K562 (cell line): ENCODE measurements at regions not wholly inside any gene's neighbourhood (a gene's known extent, or its start where the extent isn't known, plus 50 kb on each side); places are given as distances from the start of the nearest gene placed in this dataset.

Source experiments
- ATAC-seq: fragments of 200-7000 bp; cut with Tn5 transposase; 3 replicates; pipeline ENCODE4 v1.9.1; 2020; ENCODE audit warnings: moderate library complexity
- BruUV-seq: library from RNA; stranded (reverse); fragments of 400-500 nt; replicated peaks from 2 replicates; lab custom pipeline; 2021; lab: Mats Ljungman, UMichigan
- CTCF ChIA-PET: fragments of 300-600 bp; formaldehyde crosslinking; extraction: SDS; loops from one replicate; lab custom pipeline; 2021; ENCODE audit warnings: low intra/inter-chr PET ratio; lab: Yijun Ruan, JAX
- POLR2A ChIA-PET: fragments of 300-600, 350-650 bp; sonication (Branson Sonifier 250); formaldehyde crosslinking; extraction: SDS; loops from one replicate; lab custom pipeline; 2021; ENCODE audit warnings: antibody characterized with exemption, inconsistent platforms; lab: Yijun Ruan, JAX
- DNase-seq, 4 experiments: peaks; one replicate each; pipeline versions ENCODE4 v3.0.0 to v3.0.0-alpha.2; 2011 to 2018; ENCODE audit warnings: low spot score in 3 of 4, mixed read lengths in 3 of 4; ENCODE audit errors: extremely low read depth in 1 of 4
- FAIRE-seq: peaks from 2 replicates; lab custom pipeline; 2011; peaks lifted over from hg19 to GRCh38; lab: Jason Lieb, UNC
- H2AFZ ChIP-seq: 2 replicates; pipeline ENCODE4 v1.6.0; 2011; ENCODE audit warnings: low read depth, low read length, control low read depth, inconsistent platforms
- H3K27ac ChIP-seq: fragments of 200-600 bp; 3 replicates; pipeline ENCODE4 v1.8.0; 2011; ENCODE audit warnings: low read depth, mild to moderate bottlenecking, control low read depth, inconsistent platforms, low read length, moderate library complexity, mixed read lengths; ENCODE audit errors: extremely low read depth
- H3K27me3 ChIP-seq, 2 experiments: fragments of 300-600 bp in 1 of 2; 2 replicates in 1 of 2; 3 replicates in 1 of 2; pipeline versions ENCODE4 v1.6.0 to v1.8.0; 2011; ENCODE audit warnings: inconsistent platforms in 2 of 2, low read length in 2 of 2, mild to moderate bottlenecking in 1 of 2, mixed read lengths in 1 of 2, moderate library complexity in 1 of 2; ENCODE audit not compliant: control insufficient read depth in 2 of 2, insufficient read depth in 2 of 2
- H3K36me3 ChIP-seq: fragments of 300-600 bp; 3 replicates; pipeline ENCODE4 v1.8.0; 2011; ENCODE audit warnings: mild to moderate bottlenecking, low read length, inconsistent platforms; ENCODE audit not compliant: control insufficient read depth, insufficient read depth
- H3K4me1 ChIP-seq, 2 experiments: fragments of 200-600 bp in 1 of 2; replicated peaks in 1 of 2; 2 replicates in 1 of 2; 3 replicates in 1 of 2; pipeline versions ENCODE4 v1.5.1 to v1.8.0; 2011; ENCODE audit warnings: inconsistent platforms in 2 of 2, low read length in 2 of 2, mild to moderate bottlenecking in 1 of 2, mixed read lengths in 1 of 2, moderate library complexity in 1 of 2; ENCODE audit not compliant: control insufficient read depth in 2 of 2, insufficient read depth in 2 of 2
- H3K4me2 ChIP-seq: 2 replicates; pipeline ENCODE4 v1.6.1; 2011; ENCODE audit warnings: low read length, control low read depth, inconsistent platforms, mixed read lengths; ENCODE audit not compliant: insufficient read depth
- H3K4me3 ChIP-seq: fragments of 200-600 bp; sonication (generic), shearing (Covaris generic); 2 replicates; pipeline ENCODE4 v1.5.1; 2016; ENCODE audit warnings: control low read depth, inconsistent platforms
- H3K79me2 ChIP-seq: fragments of 200-600 bp; 3 replicates; pipeline ENCODE4 v1.8.0; 2011; ENCODE audit warnings: low read length, inconsistent platforms; ENCODE audit not compliant: control insufficient read depth, insufficient read depth
- H3K9ac ChIP-seq, 2 experiments: 2 replicates each; pipeline versions ENCODE4 v1.6.0 to v1.6.1; 2011; ENCODE audit warnings: low read depth in 2 of 2, low read length in 2 of 2, control low read depth in 1 of 2, inconsistent platforms in 1 of 2, mild to moderate bottlenecking in 1 of 2, mixed read lengths in 1 of 2; ENCODE audit not compliant: insufficient read depth in 1 of 2
- H3K9me1 ChIP-seq: one replicate; pipeline ENCODE4 v1.6.0; 2011; ENCODE audit warnings: inconsistent platforms, mild to moderate bottlenecking, low read length, moderate library complexity; ENCODE audit not compliant: control insufficient read depth, insufficient read depth
- H3K9me3 ChIP-seq: replicated peaks from 2 replicates; pipeline ENCODE4 v1.5.1; 2011; ENCODE audit warnings: low read depth, low read length, inconsistent platforms; ENCODE audit not compliant: control insufficient read depth, insufficient read depth
- H4K20me1 ChIP-seq: replicated peaks from 2 replicates; pipeline ENCODE4 v1.6.1; 2011; ENCODE audit warnings: low read length, inconsistent platforms, mixed read lengths; ENCODE audit not compliant: control insufficient read depth, insufficient read depth
- ATF7 ChIP-seq: fragments of 450-650 bp; IDR thresholded peaks from 2 replicates; pipeline ENCODE4 v1.7.1; 2014; ENCODE audit warnings: mild to moderate bottlenecking, moderate library complexity
- MTA1 ChIP-seq: fragments of 450-650 bp; IDR thresholded peaks from 2 replicates; pipeline ENCODE4 v1.6.1; 2017; ENCODE audit warnings: borderline replicate concordance
- MYC ChIP-seq, 2 experiments: fragments of 250-450 bp in 1 of 2; sonication (Bioruptor Pico) in 1 of 2; IDR thresholded peaks; 2 replicates each; pipeline versions ENCODE4 v1.5.1 to v1.6.1; 2012 to 2021; ENCODE audit warnings: low read depth in 2 of 2, borderline replicate concordance in 1 of 2, improper control_type of control experiment in 1 of 2, low read length in 1 of 2, mild to moderate bottlenecking in 1 of 2, moderate library complexity in 1 of 2
- NKRF ChIP-seq: fragments of 450-650 bp; IDR thresholded peaks from 2 replicates; pipeline ENCODE4 v1.6.1; 2016; ENCODE audit warnings: borderline replicate concordance
- RBM22 ChIP-seq: fragments of 200-400 bp; formaldehyde crosslinking; IDR thresholded peaks from 2 replicates; pipeline ENCODE4 v1.6.1; 2018; ENCODE audit warnings: low read length, low read depth; ENCODE audit not compliant: poor library complexity, severe bottlenecking
- SMC3 ChIP-seq: conservative IDR thresholded peaks from 2 replicates; pipeline ENCODE4 v1.6.1; 2011; ENCODE audit warnings: low read depth, low read length, improper control_type of control experiment; ENCODE audit not compliant: insufficient read depth
- SP2 ChIP-seq: IDR thresholded peaks from 2 replicates; pipeline ENCODE4 v1.6.1; 2011; ENCODE audit warnings: mild to moderate bottlenecking, low read depth, low read length, moderate library complexity; ENCODE audit not compliant: poor library complexity, severe bottlenecking; ENCODE audit errors: extremely low read depth
- XRCC4 ChIP-seq: IDR thresholded peaks from one replicate; pipeline ENCODE4 v1.6.1; 2011; ENCODE audit not compliant: insufficient read depth, insufficient read length; ENCODE audit errors: extremely low read depth
- ZNF143 ChIP-seq: sonication (generic); formaldehyde crosslinking; IDR thresholded peaks from 2 replicates; pipeline ENCODE4 v1.9.0; 2022; ENCODE audit warnings: mild to moderate bottlenecking, missing genetic modification reagents
- ZNF639 ChIP-seq, 2 experiments: fragments of 200-800 bp in 1 of 2; sonication (Bioruptor generic) in 1 of 2; sonication (generic) in 1 of 2; formaldehyde crosslinking in 1 of 2; IDR thresholded peaks in 1 of 2; conservative IDR thresholded peaks in 1 of 2; 2 replicates each; pipeline versions ENCODE4 v1.5.0 to v1.6.1; 2016 to 2020; ENCODE audit warnings: missing compliant biosample characterization in 1 of 2, missing genetic modification characterization in 1 of 2, missing genetic modification reagents in 1 of 2
- ZNF644 ChIP-seq: fragments of 200-800 bp; sonication (Bioruptor generic); IDR thresholded peaks from 2 replicates; pipeline ENCODE4 v1.6.1; 2016; ENCODE audit warnings: low read depth, missing genetic modification characterization, missing compliant biosample characterization
- WGBS: fragments of 100-300 bp; shearing (Covaris generic); methylation state at CpG from one replicate; pipeline ENCODE4 v1.1.6; 2016; ENCODE audit warnings: low coverage, mixed read lengths; ENCODE audit not compliant: insufficient coverage; ENCODE audit errors: missing lambda C conversion rate; 5-methylcytosine and 5-hydroxymethylcytosine counted together
- in situ Hi-C: fragments of 300-500 bp; cut with MboI; formaldehyde crosslinking; loops from 4 replicates; pipeline ENCODE4 v1.15.0; 2018; ENCODE audit warnings: inconsistent platforms, mixed read lengths
- intact Hi-C: fragments of 100-400 bp; cut with micrococcal nuclease; formaldehyde crosslinking; loops from 2 replicates; pipeline ENCODE4 v1.14.2; 2022
- TF ChIP-seq, protein P1 (sequence below), 2 experiments: fragments of 450-650 bp; conservative IDR thresholded peaks; 2 replicates each; pipeline ENCODE4 v1.6.1; 2017; ENCODE audit warnings: mild to moderate bottlenecking in 2 of 2, moderate library complexity in 2 of 2
- TF ChIP-seq, protein P2 (sequence below): fragments of 250-450 bp; sonication (Bioruptor Pico); IDR thresholded peaks from 2 replicates; pipeline ENCODE4 v1.5.0; 2020; ENCODE audit warnings: mild to moderate bottlenecking, borderline replicate concordance

DNA sequence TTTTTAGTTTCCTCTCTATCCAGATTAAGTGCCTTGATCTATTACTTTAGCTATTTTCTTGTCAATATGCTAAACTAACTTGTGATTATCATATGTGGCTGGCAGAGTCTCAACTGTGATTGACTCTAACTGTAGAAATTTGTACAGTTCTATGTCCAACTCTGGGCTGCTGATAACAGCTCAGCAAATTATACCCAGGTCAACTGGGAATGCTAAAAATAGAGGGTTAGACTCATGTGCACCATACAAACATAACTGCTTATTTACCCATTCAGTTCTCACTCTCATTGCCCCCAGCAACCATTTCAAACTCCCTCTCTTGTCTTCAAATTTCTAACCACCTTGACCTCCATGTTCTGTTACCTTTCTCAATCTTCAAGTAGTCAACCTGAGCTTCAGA is 576.9 kb downstream of the TDRD15 start (continued):
- TF ChIP-seq, protein P1, sequence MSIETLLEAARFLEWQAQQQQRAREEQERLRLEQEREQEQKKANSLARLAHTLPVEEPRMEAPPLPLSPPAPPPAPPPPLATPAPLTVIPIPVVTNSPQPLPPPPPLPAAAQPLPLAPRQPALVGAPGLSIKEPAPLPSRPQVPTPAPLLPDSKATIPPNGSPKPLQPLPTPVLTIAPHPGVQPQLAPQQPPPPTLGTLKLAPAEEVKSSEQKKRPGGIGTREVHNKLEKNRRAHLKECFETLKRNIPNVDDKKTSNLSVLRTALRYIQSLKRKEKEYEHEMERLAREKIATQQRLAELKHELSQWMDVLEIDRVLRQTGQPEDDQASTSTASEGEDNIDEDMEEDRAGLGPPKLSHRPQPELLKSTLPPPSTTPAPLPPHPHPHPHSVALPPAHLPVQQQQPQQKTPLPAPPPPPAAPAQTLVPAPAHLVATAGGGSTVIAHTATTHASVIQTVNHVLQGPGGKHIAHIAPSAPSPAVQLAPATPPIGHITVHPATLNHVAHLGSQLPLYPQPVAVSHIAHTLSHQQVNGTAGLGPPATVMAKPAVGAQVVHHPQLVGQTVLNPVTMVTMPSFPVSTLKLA (conservative IDR thresholded peaks at IDR 0.05): no peak
- TF ChIP-seq XRCC4: no peak

GRCh38 chr2:21710031-21710430 is 586.3 kb downstream of the TDRD15 start:
- Histone ChIP-seq H3K9me3 (no peaks in the 10 kb centered on the region), H3K36me3 (no peaks in the 10 kb centered on the region), H3K27me3 (no peaks in the 10 kb centered on the region), H3K79me2 (no peaks in the 10 kb centered on the region), H4K20me1 (no peaks in the 10 kb centered on the region), H3K4me3 (no peak overlapping the region), H2AFZ (no peak overlapping the region), H3K4me2 (no peak overlapping the region), H3K9me1 (no peaks in the 10 kb centered on the region), H3K9ac (no peak overlapping the region), H3K4me1 (no peaks in the 10 kb centered on the region), H3K27ac (no peak overlapping the region)
- intact Hi-C loops (no loop called here), in situ Hi-C loops (no loop called here)
- no peak for DNase-seq
- FAIRE-seq: no peak
- ChIA-PET CTCF (no interaction called here), POLR2A (no interaction called here)
- ATAC-seq: no peak
- no TSS peak for BruUV-seq
- whole genome bisulfite sequencing: 0% methylated on average over 4 of the region's 4 CpGs
- TF ChIP-seq, protein P2, sequence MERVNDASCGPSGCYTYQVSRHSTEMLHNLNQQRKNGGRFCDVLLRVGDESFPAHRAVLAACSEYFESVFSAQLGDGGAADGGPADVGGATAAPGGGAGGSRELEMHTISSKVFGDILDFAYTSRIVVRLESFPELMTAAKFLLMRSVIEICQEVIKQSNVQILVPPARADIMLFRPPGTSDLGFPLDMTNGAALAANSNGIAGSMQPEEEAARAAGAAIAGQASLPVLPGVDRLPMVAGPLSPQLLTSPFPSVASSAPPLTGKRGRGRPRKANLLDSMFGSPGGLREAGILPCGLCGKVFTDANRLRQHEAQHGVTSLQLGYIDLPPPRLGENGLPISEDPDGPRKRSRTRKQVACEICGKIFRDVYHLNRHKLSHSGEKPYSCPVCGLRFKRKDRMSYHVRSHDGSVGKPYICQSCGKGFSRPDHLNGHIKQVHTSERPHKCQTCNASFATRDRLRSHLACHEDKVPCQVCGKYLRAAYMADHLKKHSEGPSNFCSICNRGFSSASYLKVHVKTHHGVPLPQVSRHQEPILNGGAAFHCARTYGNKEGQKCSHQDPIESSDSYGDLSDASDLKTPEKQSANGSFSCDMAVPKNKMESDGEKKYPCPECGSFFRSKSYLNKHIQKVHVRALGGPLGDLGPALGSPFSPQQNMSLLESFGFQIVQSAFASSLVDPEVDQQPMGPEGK: no peak
- TF ChIP-seq RBM22 (no peak), ZNF644 (tag) (no peak), NKRF (no peak), SP2 (no peak), MYC (IDR thresholded peaks at IDR 0.05; ENCODE audit: low read depth, low read length) (no peak), MYC (CRISPR knock-in tag; IDR thresholded peaks at IDR 0.05; ENCODE audit: borderline replicate concordance, low read depth) (no peak), ZNF639 (CRISPR knock-in tag; conservative IDR thresholded peaks at IDR 0.05 in 1 of 2, IDR thresholded peaks at IDR 0.05 in 1 of 2) (no peak), SMC3 (no peak), ATF7 (no peak), MTA1 (no peak), ZNF143 (CRISPR knock-in tag) (no peak)
